Hepatocyte (in vitro differentiated cells): ENCODE measurements at regions not wholly inside any gene's neighbourhood (a gene's known extent, or its start where the extent isn't known, plus 50 kb on each side); places are given as distances from the start of the nearest gene placed in this dataset.

Experiments
- CTCF ChIP-seq: fragments of 200-600 bp; sonication (generic); IDR thresholded peaks from 2 replicates; pipeline ENCODE4 v1.5.1; 2016; ENCODE audit warnings: antibody characterized with exemption, mild to moderate bottlenecking; ENCODE audit not compliant: poor library complexity
- EZH2 ChIP-seq: fragments of 200-600 bp; sonication (generic); IDR thresholded peaks from 2 replicates; pipeline ENCODE4 v1.6.1; 2016; ENCODE audit warnings: antibody characterized with exemption, mild to moderate bottlenecking, borderline replicate concordance

GRCh38 chr6:166772518-166772917 is 145.5 kb upstream of the RPS6KA2 start:
- TF ChIP-seq CTCF (no peak), EZH2 (no peak)
